ENCODE measurements at regions not wholly inside any gene's neighbourhood (a gene's known extent, or its start where the extent isn't known, plus 50 kb on each side); places are given as distances from the start of the nearest gene placed in this dataset.
"Not testable (repeated sequence)": the region's sequence is repeated elsewhere in the genome, so short reads cannot be mapped to it uniquely, and the experiment has no call there.

- H3K9ac ChIP-seq (ENCODE audit: insufficient read depth in 1 of 2, low read length in 2 of 2); H3K4me3 ChIP-seq; H3K4me1 ChIP-seq (ENCODE audit: control insufficient read depth in 5 of 5, insufficient read depth in 5 of 5, low read length in 5 of 5); H3K27ac ChIP-seq (ENCODE audit: low read depth in 1 of 2, low read length in 1 of 2); H3K27me3 ChIP-seq (ENCODE audit: control insufficient read depth in 3 of 3, insufficient read depth in 3 of 3, low read length in 2 of 3); ATAC-seq (ENCODE audit: insufficient read depth, low FRiP score); H3K9me3 ChIP-seq (ENCODE audit: control insufficient read depth in 4 of 4, insufficient read depth in 3 of 4, low read length in 3 of 4); H3K36me3 ChIP-seq (ENCODE audit: control insufficient read depth in 4 of 4, insufficient read depth in 4 of 4, low read length in 4 of 4): not testable (repeated sequence)
- DNase-seq: peak in 1 of 3 donors; percentile 1
- WGBS, 2 donors: 0 to 1% methylated on average over 17 to 40 of the region's 46 CpGs
Observed at GRCh38 chr9:63450836-63451235, 1834.2 kb downstream of the FOXD4L5 start.

GRCh38 chr9:63425123-63425522 lies 1859.9 kb downstream of the FOXD4L5 start:
- H3K4me1 ChIP-seq (ENCODE audit: control insufficient read depth in 5 of 5, insufficient read depth in 5 of 5, low read length in 5 of 5); H3K36me3 ChIP-seq (ENCODE audit: control insufficient read depth in 4 of 4, insufficient read depth in 4 of 4, low read length in 4 of 4); H3K9ac ChIP-seq (ENCODE audit: insufficient read depth in 1 of 2, low read length in 2 of 2); ATAC-seq (ENCODE audit: insufficient read depth, low FRiP score); H3K9me3 ChIP-seq (ENCODE audit: control insufficient read depth in 4 of 4, insufficient read depth in 3 of 4, low read length in 3 of 4); H3K27ac ChIP-seq (ENCODE audit: low read depth in 1 of 2, low read length in 1 of 2); DNase-seq; H3K27me3 ChIP-seq (ENCODE audit: control insufficient read depth in 3 of 3, insufficient read depth in 3 of 3, low read length in 2 of 3); H3K4me3 ChIP-seq: not testable (repeated sequence)
- WGBS, 2 donors: 100% methylated on average over 1 of the region's 3 CpGs; no CpG with 5 or more reads in 1 of the 2 donors

- H3K27me3 ChIP-seq (ENCODE audit: control insufficient read depth in 3 of 3, insufficient read depth in 3 of 3, low read length in 2 of 3); H3K4me3 ChIP-seq; H3K4me1 ChIP-seq (ENCODE audit: control insufficient read depth in 5 of 5, insufficient read depth in 5 of 5, low read length in 5 of 5); H3K9ac ChIP-seq (ENCODE audit: insufficient read depth in 1 of 2, low read length in 2 of 2); H3K27ac ChIP-seq (ENCODE audit: low read depth in 1 of 2, low read length in 1 of 2); H3K36me3 ChIP-seq (ENCODE audit: control insufficient read depth in 4 of 4, insufficient read depth in 4 of 4, low read length in 4 of 4); H3K9me3 ChIP-seq (ENCODE audit: control insufficient read depth in 4 of 4, insufficient read depth in 3 of 4, low read length in 3 of 4); DNase-seq; ATAC-seq (ENCODE audit: insufficient read depth, low FRiP score): not testable (repeated sequence)
- WGBS, 2 donors: no CpG with 5 or more reads among the region's 3 CpGs
Observed at GRCh38 chr9:63390897-63391296, 1894.1 kb downstream of the FOXD4L5 start.

GRCh38 chr9:63385479-63385878 lies 1899.5 kb downstream of the FOXD4L5 start:
- H3K4me3 ChIP-seq; H3K36me3 ChIP-seq (ENCODE audit: control insufficient read depth in 4 of 4, insufficient read depth in 4 of 4, low read length in 4 of 4); ATAC-seq (ENCODE audit: insufficient read depth, low FRiP score); H3K27me3 ChIP-seq (ENCODE audit: control insufficient read depth in 3 of 3, insufficient read depth in 3 of 3, low read length in 2 of 3); H3K9ac ChIP-seq (ENCODE audit: insufficient read depth in 1 of 2, low read length in 2 of 2); DNase-seq; H3K4me1 ChIP-seq (ENCODE audit: control insufficient read depth in 5 of 5, insufficient read depth in 5 of 5, low read length in 5 of 5); H3K9me3 ChIP-seq (ENCODE audit: control insufficient read depth in 4 of 4, insufficient read depth in 3 of 4, low read length in 3 of 4); H3K27ac ChIP-seq (ENCODE audit: low read depth in 1 of 2, low read length in 1 of 2): not testable (repeated sequence)
- WGBS, 2 donors: 66 to 81% methylated on average over 6 to 14 of the region's 28 CpGs

GRCh38 chr9:63379864-63380263 lies 1905.1 kb downstream of the FOXD4L5 start:
- H3K9me3 ChIP-seq (ENCODE audit: control insufficient read depth in 4 of 4, insufficient read depth in 3 of 4, low read length in 3 of 4); H3K27me3 ChIP-seq (ENCODE audit: control insufficient read depth in 3 of 3, insufficient read depth in 3 of 3, low read length in 2 of 3); H3K36me3 ChIP-seq (ENCODE audit: control insufficient read depth in 4 of 4, insufficient read depth in 4 of 4, low read length in 4 of 4); H3K27ac ChIP-seq (ENCODE audit: low read depth in 1 of 2, low read length in 1 of 2); ATAC-seq (ENCODE audit: insufficient read depth, low FRiP score); H3K9ac ChIP-seq (ENCODE audit: insufficient read depth in 1 of 2, low read length in 2 of 2); DNase-seq; H3K4me3 ChIP-seq; H3K4me1 ChIP-seq (ENCODE audit: control insufficient read depth in 5 of 5, insufficient read depth in 5 of 5, low read length in 5 of 5): not testable (repeated sequence)
- WGBS, 2 donors: 92% methylated on average over 12 of the region's 12 CpGs

GRCh38 chr9:63354219-63354618 lies 1930.8 kb downstream of the FOXD4L5 start:
- H3K9ac ChIP-seq (ENCODE audit: insufficient read depth in 1 of 2, low read length in 2 of 2); H3K36me3 ChIP-seq (ENCODE audit: control insufficient read depth in 4 of 4, insufficient read depth in 4 of 4, low read length in 4 of 4); H3K27ac ChIP-seq (ENCODE audit: low read depth in 1 of 2, low read length in 1 of 2); ATAC-seq (ENCODE audit: insufficient read depth, low FRiP score); H3K27me3 ChIP-seq (ENCODE audit: control insufficient read depth in 3 of 3, insufficient read depth in 3 of 3, low read length in 2 of 3); H3K4me3 ChIP-seq; H3K9me3 ChIP-seq (ENCODE audit: control insufficient read depth in 4 of 4, insufficient read depth in 3 of 4, low read length in 3 of 4); H3K4me1 ChIP-seq (ENCODE audit: control insufficient read depth in 5 of 5, insufficient read depth in 5 of 5, low read length in 5 of 5); DNase-seq: not testable (repeated sequence)
- WGBS, 2 donors: 43 to 60% methylated on average over 2 of the region's 4 CpGs

- H3K27ac ChIP-seq (ENCODE audit: low read depth in 1 of 2, low read length in 1 of 2); H3K36me3 ChIP-seq (ENCODE audit: control insufficient read depth in 4 of 4, insufficient read depth in 4 of 4, low read length in 4 of 4); H3K4me3 ChIP-seq; H3K4me1 ChIP-seq (ENCODE audit: control insufficient read depth in 5 of 5, insufficient read depth in 5 of 5, low read length in 5 of 5); ATAC-seq (ENCODE audit: insufficient read depth, low FRiP score); H3K9ac ChIP-seq (ENCODE audit: insufficient read depth in 1 of 2, low read length in 2 of 2); H3K27me3 ChIP-seq (ENCODE audit: control insufficient read depth in 3 of 3, insufficient read depth in 3 of 3, low read length in 2 of 3); H3K9me3 ChIP-seq (ENCODE audit: control insufficient read depth in 4 of 4, insufficient read depth in 3 of 4, low read length in 3 of 4); DNase-seq: not testable (repeated sequence)
- WGBS, 2 donors: 39 to 49% methylated on average over 2 of the region's 3 CpGs
Observed at GRCh38 chr9:63347347-63347746, 1937.7 kb downstream of the FOXD4L5 start.

GRCh38 chr9:63346310-63347048 lies 1938.5 kb downstream of the FOXD4L5 start:
- not testable (repeated sequence) for H3K27me3 ChIP-seq (ENCODE audit: control insufficient read depth in 3 of 3, insufficient read depth in 3 of 3, low read length in 2 of 3); H3K4me3 ChIP-seq; H3K4me1 ChIP-seq (ENCODE audit: control insufficient read depth in 5 of 5, insufficient read depth in 5 of 5, low read length in 5 of 5); ATAC-seq (ENCODE audit: insufficient read depth, low FRiP score); H3K9me3 ChIP-seq (ENCODE audit: control insufficient read depth in 4 of 4, insufficient read depth in 3 of 4, low read length in 3 of 4); H3K36me3 ChIP-seq (ENCODE audit: control insufficient read depth in 4 of 4, insufficient read depth in 4 of 4, low read length in 4 of 4); H3K9ac ChIP-seq (ENCODE audit: insufficient read depth in 1 of 2, low read length in 2 of 2)
- H3K27ac ChIP-seq (ENCODE audit: low read depth in 1 of 2, low read length in 1 of 2): peak overlapping the region in 1 of 2 donors; percentile 57
- DNase-seq: peak; percentile 5 to 48 (median 10)
- 39 to 42% methylated on average over 10 to 11 of the region's 14 CpGs for WGBS, 2 donors
